GM18499 (cell line): ENCODE measurements at regions not wholly inside any gene's neighbourhood (a gene's known extent, or its start where the extent isn't known, plus 50 kb on each side); places are given as distances from the start of the nearest gene placed in this dataset.
"Not testable (repeated sequence)": the region's sequence is repeated elsewhere in the genome, so short reads cannot be mapped to it uniquely, and the experiment has no call there.

Source experiments
- ATAC-seq: cut with Tn5 transposase; IDR thresholded peaks from one replicate; pipeline ENCODE4 v1.9.1; 2021; ENCODE audit warnings: moderate number of reproducible peaks; ENCODE audit not compliant: insufficient read depth, unreplicated experiment

- no peak for ATAC-seq
Measured at GRCh38 chr13:59250336-59251189, 913.2 kb downstream of the DIAPH3 start.

GRCh38 chr13:59259165-59260000 lies 904.3 kb downstream of the DIAPH3 start:
- ATAC-seq = no peak

GRCh38 chr13:59261928-59262488 lies 901.7 kb downstream of the DIAPH3 start:
- ATAC-seq = no peak

- ATAC-seq = no peak
Measured at GRCh38 chr13:59263531-59263930, 900.2 kb downstream of the DIAPH3 start.

- ATAC-seq = no peak
Measured at GRCh38 chr13:59266478-59267063, 897.2 kb downstream of the DIAPH3 start.

- no peak for ATAC-seq
Measured at GRCh38 chr13:59269476-59269875, 894.3 kb downstream of the DIAPH3 start.

GRCh38 chr13:59270327-59270726 lies 893.4 kb downstream of the DIAPH3 start:
- ATAC-seq = no peak

GRCh38 chr13:59274958-59275727 lies 888.6 kb downstream of the DIAPH3 start:
- no peak for ATAC-seq

- ATAC-seq = no peak
Measured at GRCh38 chr13:59276436-59276835, 887.3 kb downstream of the DIAPH3 start.

GRCh38 chr13:59277106-59277505 lies 886.6 kb downstream of the DIAPH3 start:
- ATAC-seq = no peak

- ATAC-seq = no peak
Measured at GRCh38 chr13:59279028-59279427, 884.7 kb downstream of the DIAPH3 start.

GRCh38 chr13:59279576-59279975 lies 884.2 kb downstream of the DIAPH3 start:
- no peak for ATAC-seq

- no peak for ATAC-seq
Measured at GRCh38 chr13:59280297-59280696, 883.4 kb downstream of the DIAPH3 start.

- no peak for ATAC-seq
Measured at GRCh38 chr13:59281453-59281852, 882.3 kb downstream of the DIAPH3 start.

GRCh38 chr13:59292240-59292639 lies 871.5 kb downstream of the DIAPH3 start:
- ATAC-seq = not testable (repeated sequence)

GRCh38 chr13:59299584-59299983 lies 864.1 kb downstream of the DIAPH3 start:
- no peak for ATAC-seq

- no peak for ATAC-seq
Measured at GRCh38 chr13:59300355-59301173, 863.2 kb downstream of the DIAPH3 start.

- no peak for ATAC-seq
Measured at GRCh38 chr13:59301174-59301567, 862.6 kb downstream of the DIAPH3 start.

GRCh38 chr13:59303433-59303832 lies 860.3 kb downstream of the DIAPH3 start:
- ATAC-seq = no peak
